Peyer's patch (tissue), 4 donors: ENCODE measurements at regions not wholly inside any gene's neighbourhood (a gene's known extent, or its start where the extent isn't known, plus 50 kb on each side); places are given as distances from the start of the nearest gene placed in this dataset.

ENCODE experiments used
- POLR2A ChIP-seq, 2 donors: fragments of 450-650 bp; IDR thresholded peaks; one replicate each; pipeline ENCODE4 v1.5.1; 2017; ENCODE audit warnings: antibody characterized with exemption in 2 of 2, mild to moderate bottlenecking in 2 of 2, moderate library complexity in 2 of 2
- TF ChIP-seq, protein P1 (sequence below), 6 experiments: fragments of 450-650 bp in 4 of 6; fragments of 200-600 bp in 2 of 6; sonication (generic) in 1 of 6; IDR thresholded peaks; one replicate each; pipeline ENCODE4 v1.5.1; 2017 to 2019; ENCODE audit warnings: antibody characterized with exemption in 6 of 6, mild to moderate bottlenecking in 3 of 6, moderate library complexity in 1 of 6

DNA sequence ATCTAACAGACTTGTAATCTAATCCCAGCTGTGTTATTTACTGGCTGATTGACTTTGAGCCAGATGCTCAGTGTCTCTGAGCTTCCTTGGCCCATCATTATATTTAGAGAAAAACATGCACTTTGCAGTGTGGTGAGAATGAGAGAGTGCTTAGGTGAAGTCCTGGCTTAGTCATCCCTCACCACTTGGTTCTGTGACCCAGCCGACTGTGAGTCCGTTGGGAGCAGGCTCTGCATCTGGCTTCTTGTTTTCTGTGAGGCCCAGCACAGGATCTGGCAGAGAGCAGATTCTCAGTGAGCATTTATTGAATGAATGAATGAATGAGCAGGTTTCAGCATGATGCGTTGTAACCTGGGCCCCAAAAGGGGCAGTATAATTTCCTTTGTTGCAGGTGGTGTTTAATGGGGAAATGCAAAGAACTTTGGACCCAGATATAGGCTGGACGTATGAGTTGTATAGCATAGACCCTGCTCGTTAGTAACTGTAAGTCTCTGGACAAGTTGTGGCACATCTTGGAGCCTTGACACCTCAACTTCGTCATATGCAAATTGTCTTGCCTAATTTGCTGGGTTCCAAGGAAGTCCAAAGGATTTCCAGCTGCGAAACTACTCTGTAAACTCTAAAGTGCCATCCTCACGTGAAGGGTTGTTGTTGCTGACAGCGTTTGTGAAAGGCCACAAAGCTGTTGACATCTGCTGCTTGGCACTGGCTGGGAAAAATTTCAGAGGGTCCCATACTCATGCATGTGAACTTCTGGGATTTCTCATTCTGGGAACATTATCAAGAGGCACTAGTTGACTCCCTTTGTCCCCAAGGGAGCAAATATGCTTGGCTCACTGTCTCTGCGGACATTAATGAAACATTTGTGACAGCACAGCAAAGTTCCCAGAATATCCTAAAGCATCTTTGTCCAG is 138.8 kb upstream of the USP24 start:
- TF ChIP-seq, protein P1, sequence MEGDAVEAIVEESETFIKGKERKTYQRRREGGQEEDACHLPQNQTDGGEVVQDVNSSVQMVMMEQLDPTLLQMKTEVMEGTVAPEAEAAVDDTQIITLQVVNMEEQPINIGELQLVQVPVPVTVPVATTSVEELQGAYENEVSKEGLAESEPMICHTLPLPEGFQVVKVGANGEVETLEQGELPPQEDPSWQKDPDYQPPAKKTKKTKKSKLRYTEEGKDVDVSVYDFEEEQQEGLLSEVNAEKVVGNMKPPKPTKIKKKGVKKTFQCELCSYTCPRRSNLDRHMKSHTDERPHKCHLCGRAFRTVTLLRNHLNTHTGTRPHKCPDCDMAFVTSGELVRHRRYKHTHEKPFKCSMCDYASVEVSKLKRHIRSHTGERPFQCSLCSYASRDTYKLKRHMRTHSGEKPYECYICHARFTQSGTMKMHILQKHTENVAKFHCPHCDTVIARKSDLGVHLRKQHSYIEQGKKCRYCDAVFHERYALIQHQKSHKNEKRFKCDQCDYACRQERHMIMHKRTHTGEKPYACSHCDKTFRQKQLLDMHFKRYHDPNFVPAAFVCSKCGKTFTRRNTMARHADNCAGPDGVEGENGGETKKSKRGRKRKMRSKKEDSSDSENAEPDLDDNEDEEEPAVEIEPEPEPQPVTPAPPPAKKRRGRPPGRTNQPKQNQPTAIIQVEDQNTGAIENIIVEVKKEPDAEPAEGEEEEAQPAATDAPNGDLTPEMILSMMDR (IDR thresholded peaks at IDR 0.05) = no peak
- no peak for TF ChIP-seq POLR2A (IDR thresholded peaks at IDR 0.05)
